WERI-Rb-1 (cell line): ENCODE measurements at regions not wholly inside any gene's neighbourhood (a gene's known extent, or its start where the extent isn't known, plus 50 kb on each side); places are given as distances from the start of the nearest gene placed in this dataset.
"Not testable (repeated sequence)": the region's sequence is repeated elsewhere in the genome, so short reads cannot be mapped to it uniquely, and the experiment has no call there.

Source experiments
- DNase-seq: peaks from one replicate; pipeline ENCODE4 v3.0.0-alpha.2; 2020
- H3K27ac ChIP-seq: fragments of 250-450 bp; sonication (Bioruptor Pico); 2 replicates; pipeline ENCODE4 v1.5.1; 2020; ENCODE audit warnings: mild to moderate bottlenecking, moderate library complexity
- H3K27me3 ChIP-seq: fragments of 250-450 bp; sonication (Bioruptor Pico); 2 replicates; pipeline ENCODE4 v1.5.1; 2021; ENCODE audit warnings: mild to moderate bottlenecking, low read depth, moderate library complexity; ENCODE audit not compliant: insufficient read depth, severe bottlenecking
- H3K36me3 ChIP-seq: fragments of 250-450 bp; sonication (Bioruptor Pico); 2 replicates; pipeline ENCODE4 v1.5.1; 2020; ENCODE audit warnings: mild to moderate bottlenecking, moderate library complexity
- H3K4me3 ChIP-seq: 2 replicates; pipeline ENCODE4 v1.5.1; 2011; ENCODE audit warnings: low read depth, mild to moderate bottlenecking, control low read depth, low read length
- H3K9me3 ChIP-seq: fragments of 250-450 bp; sonication (Bioruptor Pico); 2 replicates; pipeline ENCODE4 v1.5.1; 2021; ENCODE audit warnings: mild to moderate bottlenecking, moderate library complexity; ENCODE audit not compliant: severe bottlenecking
- CTCF ChIP-seq: IDR thresholded peaks from 2 replicates; pipeline ENCODE4 v1.5.1; 2011; ENCODE audit warnings: low read depth, mild to moderate bottlenecking, control low read depth, inconsistent platforms, low read length

GRCh38 chr15:95690631-95691340, 639.7 kb upstream of the NR2F2 start:
- H3K36me3 ChIP-seq: no peaks in the 10 kb centered on the region
- DNase-seq: no peak
- H3K27ac ChIP-seq: no peak overlapping the region
- H3K27me3 ChIP-seq: no peaks in the 10 kb centered on the region
- H3K4me3 ChIP-seq: no peak overlapping the region
- peaks cover 7% of the 10 kb centered on the region for H3K9me3 ChIP-seq
- TF ChIP-seq CTCF: no peak

GRCh38 chr15:95693917-95694316, 636.6 kb upstream of the NR2F2 start:
- peaks cover 7% of the 10 kb centered on the region for H3K9me3 ChIP-seq
- no peaks in the 10 kb centered on the region for H3K36me3 ChIP-seq
- no peak overlapping the region for H3K4me3 ChIP-seq
- TF ChIP-seq CTCF: no peak
- DNase-seq: no peak
- H3K27me3 ChIP-seq: no peaks in the 10 kb centered on the region
- no peak overlapping the region for H3K27ac ChIP-seq

- no peak overlapping the region for H3K27ac ChIP-seq
- no peak for TF ChIP-seq CTCF
- no peaks in the 10 kb centered on the region for H3K36me3 ChIP-seq
- H3K4me3 ChIP-seq: no peak overlapping the region
- peaks cover 18% of the 10 kb centered on the region for H3K9me3 ChIP-seq
- DNase-seq: no peak
- no peaks in the 10 kb centered on the region for H3K27me3 ChIP-seq
Measured at GRCh38 chr15:95698230-95698629, 632.3 kb upstream of the NR2F2 start.

- Histone ChIP-seq H3K4me3 (no peak overlapping the region), H3K9me3 (peaks cover 17% of the 10 kb centered on the region), H3K36me3 (no peaks in the 10 kb centered on the region), H3K27me3 (no peaks in the 10 kb centered on the region), H3K27ac (no peak overlapping the region)
- no peak for DNase-seq
- no peak for TF ChIP-seq CTCF
Measured at GRCh38 chr15:95698951-95699350, 631.5 kb upstream of the NR2F2 start.

- no peak overlapping the region for H3K4me3 ChIP-seq
- DNase-seq: no peak
- no peak for TF ChIP-seq CTCF
- H3K36me3 ChIP-seq: no peaks in the 10 kb centered on the region
- no peak overlapping the region for H3K27ac ChIP-seq
- peaks cover 14% of the 10 kb centered on the region for H3K9me3 ChIP-seq
- H3K27me3 ChIP-seq: no peaks in the 10 kb centered on the region
Measured at GRCh38 chr15:95699578-95699977, 630.9 kb upstream of the NR2F2 start.

- not testable (repeated sequence) for DNase-seq, H3K27ac ChIP-seq, H3K27me3 ChIP-seq, H3K36me3 ChIP-seq, H3K4me3 ChIP-seq
- peaks cover 11% of the 10 kb centered on the region for H3K9me3 ChIP-seq
Measured at GRCh38 chr15:95700692-95701091, 629.8 kb upstream of the NR2F2 start.
